ENCODE measurements at regions not wholly inside any gene's neighbourhood (a gene's known extent, or its start where the extent isn't known, plus 50 kb on each side); places are given as distances from the start of the nearest gene placed in this dataset.

- no peak for DNase-seq
These were observed 193.9 kb upstream of the KCNG1 start for GRCh38 chr20:51216850-51217249.

- no peak for DNase-seq
These were observed 189.9 kb upstream of the KCNG1 start for GRCh38 chr20:51212816-51213215.

- no peak for DNase-seq
These were observed 188.3 kb upstream of the KCNG1 start for GRCh38 chr20:51211191-51211590.

GRCh38 chr20:51210084-51210483 is 187.2 kb upstream of the KCNG1 start:
- no peak for DNase-seq

GRCh38 chr20:51208162-51208561 is 185.3 kb upstream of the KCNG1 start:
- DNase-seq: no peak

- DNase-seq: no peak
These were observed 183.2 kb upstream of the KCNG1 start for GRCh38 chr20:51206032-51206662.

GRCh38 chr20:51204794-51205193 is 181.9 kb upstream of the KCNG1 start:
- no peak for DNase-seq

GRCh38 chr20:51204051-51204715 is 181.3 kb upstream of the KCNG1 start:
- no peak for DNase-seq

- DNase-seq: no peak
These were observed 179.4 kb upstream of the KCNG1 start for GRCh38 chr20:51202304-51202703.

GRCh38 chr20:51199920-51200319 is 177.0 kb upstream of the KCNG1 start:
- DNase-seq: no peak

GRCh38 chr20:51198876-51199523 is 176.1 kb upstream of the KCNG1 start:
- DNase-seq: no peak

- DNase-seq: no peak
These were observed 175.3 kb upstream of the KCNG1 start for GRCh38 chr20:51198238-51198637.

- DNase-seq: no peak
These were observed 174.2 kb upstream of the KCNG1 start for GRCh38 chr20:51196991-51197651.

GRCh38 chr20:51195990-51196389 is 173.1 kb upstream of the KCNG1 start:
- no peak for DNase-seq

GRCh38 chr20:51195419-51195901 is 172.6 kb upstream of the KCNG1 start:
- no peak for DNase-seq

- no peak for DNase-seq
These were observed 170.3 kb upstream of the KCNG1 start for GRCh38 chr20:51193066-51193772.

GRCh38 chr20:51190783-51191180 is 167.9 kb upstream of the KCNG1 start:
- DNase-seq: no peak

- DNase-seq: no peak
These were observed 167.2 kb upstream of the KCNG1 start for GRCh38 chr20:51189814-51190782.

- no peak for DNase-seq
These were observed 166.0 kb upstream of the KCNG1 start for GRCh38 chr20:51188941-51189340.

GRCh38 chr20:51187261-51187660 is 164.4 kb upstream of the KCNG1 start:
- DNase-seq: no peak

GRCh38 chr20:51185861-51186260 is 163.0 kb upstream of the KCNG1 start:
- no peak for DNase-seq

GRCh38 chr20:51185277-51185676 is 162.4 kb upstream of the KCNG1 start:
- DNase-seq: no peak
